Endothelial cell of hepatic sinusoid (primary cell): ENCODE measurements at regions not wholly inside any gene's neighbourhood (a gene's known extent, or its start where the extent isn't known, plus 50 kb on each side); places are given as distances from the start of the nearest gene placed in this dataset.

Source experiments
- in situ Hi-C: cut with HindIII; loops from 2 replicates; pipeline ENCODE4 v1.10.0; 2017; ENCODE audit warnings: low sequenced_read_pairs

- in situ Hi-C loops: no loop called here
These were observed 287.2 kb upstream of the GYPC start for GRCh38 chr2:126368758-126369157.

GRCh38 chr2:126370201-126370600 lies 285.8 kb upstream of the GYPC start:
- in situ Hi-C loops: no loop called here

GRCh38 chr2:126372406-126372805 lies 283.6 kb upstream of the GYPC start:
- in situ Hi-C loops: no loop called here

GRCh38 chr2:126378176-126378575 lies 277.8 kb upstream of the GYPC start:
- in situ Hi-C loops: no loop called here

- in situ Hi-C loops: no loop called here
These were observed 274.9 kb upstream of the GYPC start for GRCh38 chr2:126381091-126381490.

- in situ Hi-C loops: no loop called here
These were observed 273.0 kb upstream of the GYPC start for GRCh38 chr2:126382998-126383397.

- in situ Hi-C loops: no loop called here
These were observed 272.2 kb upstream of the GYPC start for GRCh38 chr2:126383800-126384199.

- in situ Hi-C loops: no loop called here
These were observed 270.5 kb upstream of the GYPC start for GRCh38 chr2:126385441-126385840.

GRCh38 chr2:126385983-126386382 lies 270.0 kb upstream of the GYPC start:
- in situ Hi-C loops: no loop called here

- in situ Hi-C loops: no loop called here
These were observed 266.5 kb upstream of the GYPC start for GRCh38 chr2:126389446-126389845.

GRCh38 chr2:126392889-126393288 lies 263.1 kb upstream of the GYPC start:
- in situ Hi-C loops: no loop called here

GRCh38 chr2:126399001-126399400 lies 257.0 kb upstream of the GYPC start:
- in situ Hi-C loops: no loop called here

- in situ Hi-C loops: no loop called here
These were observed 252.8 kb upstream of the GYPC start for GRCh38 chr2:126403039-126403628.

- in situ Hi-C loops: no loop called here
These were observed 249.7 kb upstream of the GYPC start for GRCh38 chr2:126406267-126406666.

- in situ Hi-C loops: no loop called here
These were observed 247.3 kb upstream of the GYPC start for GRCh38 chr2:126408671-126409070.

GRCh38 chr2:126409850-126410249 lies 246.1 kb upstream of the GYPC start:
- in situ Hi-C loops: no loop called here

GRCh38 chr2:126413079-126413478 lies 242.9 kb upstream of the GYPC start:
- in situ Hi-C loops: no loop called here

GRCh38 chr2:126419403-126419802 lies 236.6 kb upstream of the GYPC start:
- in situ Hi-C loops: no loop called here

GRCh38 chr2:126425943-126426342 lies 230.0 kb upstream of the GYPC start:
- in situ Hi-C loops: no loop called here

GRCh38 chr2:126429103-126429502 lies 226.9 kb upstream of the GYPC start:
- in situ Hi-C loops: no loop called here

GRCh38 chr2:126431136-126431535 lies 224.8 kb upstream of the GYPC start:
- in situ Hi-C loops: no loop called here

- in situ Hi-C loops: no loop called here
These were observed 219.5 kb upstream of the GYPC start for GRCh38 chr2:126436411-126436810.

- in situ Hi-C loops: no loop called here
These were observed 218.9 kb upstream of the GYPC start for GRCh38 chr2:126437016-126437415.
